ENCODE measurements at regions not wholly inside any gene's neighbourhood (a gene's known extent, or its start where the extent isn't known, plus 50 kb on each side); places are given as distances from the start of the nearest gene placed in this dataset.

- TF ChIP-seq CTCF (conservative IDR thresholded peaks at IDR 0.05; ENCODE audit: low read depth, low read length) (no peak), RAD21 (IDR thresholded peaks at IDR 0.05; ENCODE audit: low read length) (no peak), MAZ (IDR thresholded peaks at IDR 0.05; ENCODE audit: borderline replicate concordance, low read depth, low read length) (no peak), POLR2A (IDR thresholded peaks at IDR 0.05; ENCODE audit: low read depth, low read length) (no peak), MXI1 (IDR thresholded peaks at IDR 0.05; ENCODE audit: borderline replicate concordance, low read depth, low read length) (no peak), ELK1 (IDR thresholded peaks at IDR 0.05; ENCODE audit: borderline replicate concordance, low read depth, low read length) (no peak), NFE2L2 (IDR thresholded peaks at IDR 0.05; ENCODE audit: low read depth, low read length) (no peak), CHD1 (IDR thresholded peaks at IDR 0.05; ENCODE audit: low read depth, low read length) (no peak), USF2 (IDR thresholded peaks at IDR 0.05; ENCODE audit: low read depth, low read length) (no peak), BHLHE40 (IDR thresholded peaks at IDR 0.05; ENCODE audit: low read depth, low read length) (no peak), SMC3 (IDR thresholded peaks at IDR 0.05; ENCODE audit: low read depth, low read length) (no peak), MAFK (IDR thresholded peaks at IDR 0.05; ENCODE audit: low read depth, low read length) (no peak), CEBPB (IDR thresholded peaks at IDR 0.05; ENCODE audit: low read depth, low read length) (no peak), RFX5 (IDR thresholded peaks at IDR 0.05; ENCODE audit: low read depth, low read length) (no peak)
Measured at GRCh38 chr10:111273235-111273634, 196.4 kb downstream of the ADRA2A start.
